HG03025 (cell line): ENCODE measurements at regions not wholly inside any gene's neighbourhood (a gene's known extent, or its start where the extent isn't known, plus 50 kb on each side); places are given as distances from the start of the nearest gene placed in this dataset.

Experiments
- ATAC-seq: cut with Tn5 transposase; IDR thresholded peaks from one replicate; pipeline ENCODE4 v1.9.1; 2021; ENCODE audit warnings: mild to moderate bottlenecking, moderate library complexity; ENCODE audit not compliant: unreplicated experiment, low FRiP score

GRCh38 chr20:10724449-10725173 lies 50.8 kb upstream of the JAG1 start:
- ATAC-seq, result no peak

- no peak for ATAC-seq
Measured at GRCh38 chr20:10728873-10729670, 55.3 kb upstream of the JAG1 start.

GRCh38 chr20:10729785-10730184 lies 56.0 kb upstream of the JAG1 start:
- no peak for ATAC-seq

GRCh38 chr20:10730629-10731183 lies 56.9 kb upstream of the JAG1 start:
- no peak for ATAC-seq

- ATAC-seq, result no peak
Measured at GRCh38 chr20:10731190-10731965, 57.6 kb upstream of the JAG1 start.

- no peak for ATAC-seq
Measured at GRCh38 chr20:10733122-10733521, 59.3 kb upstream of the JAG1 start.

- ATAC-seq, result no peak
Measured at GRCh38 chr20:10735195-10735949, 61.6 kb upstream of the JAG1 start.

- ATAC-seq, result no peak
Measured at GRCh38 chr20:10739134-10739533, 65.3 kb upstream of the JAG1 start.

GRCh38 chr20:10739566-10739965 lies 65.8 kb upstream of the JAG1 start:
- ATAC-seq, result no peak

GRCh38 chr20:10741060-10741459 lies 67.3 kb upstream of the JAG1 start:
- no peak for ATAC-seq

- no peak for ATAC-seq
Measured at GRCh38 chr20:10745790-10746189, 72.0 kb upstream of the JAG1 start.

- no peak for ATAC-seq
Measured at GRCh38 chr20:10747019-10747418, 73.2 kb upstream of the JAG1 start.

- no peak for ATAC-seq
Measured at GRCh38 chr20:10749084-10749483, 75.3 kb upstream of the JAG1 start.

GRCh38 chr20:10752206-10752605 lies 78.4 kb upstream of the JAG1 start:
- ATAC-seq, result no peak

- ATAC-seq, result no peak
Measured at GRCh38 chr20:10754824-10755223, 81.0 kb upstream of the JAG1 start.

- no peak for ATAC-seq
Measured at GRCh38 chr20:10758446-10758845, 84.6 kb upstream of the JAG1 start.

- no peak for ATAC-seq
Measured at GRCh38 chr20:10761232-10761631, 87.4 kb upstream of the JAG1 start.

GRCh38 chr20:10761786-10762185 lies 88.0 kb upstream of the JAG1 start:
- no peak for ATAC-seq

GRCh38 chr20:10762216-10762615 lies 88.4 kb upstream of the JAG1 start:
- no peak for ATAC-seq

GRCh38 chr20:10763112-10763511 lies 89.3 kb upstream of the JAG1 start:
- ATAC-seq, result no peak
